ENCODE measurements at regions not wholly inside any gene's neighbourhood (a gene's known extent, or its start where the extent isn't known, plus 50 kb on each side); places are given as distances from the start of the nearest gene placed in this dataset.

DNA sequence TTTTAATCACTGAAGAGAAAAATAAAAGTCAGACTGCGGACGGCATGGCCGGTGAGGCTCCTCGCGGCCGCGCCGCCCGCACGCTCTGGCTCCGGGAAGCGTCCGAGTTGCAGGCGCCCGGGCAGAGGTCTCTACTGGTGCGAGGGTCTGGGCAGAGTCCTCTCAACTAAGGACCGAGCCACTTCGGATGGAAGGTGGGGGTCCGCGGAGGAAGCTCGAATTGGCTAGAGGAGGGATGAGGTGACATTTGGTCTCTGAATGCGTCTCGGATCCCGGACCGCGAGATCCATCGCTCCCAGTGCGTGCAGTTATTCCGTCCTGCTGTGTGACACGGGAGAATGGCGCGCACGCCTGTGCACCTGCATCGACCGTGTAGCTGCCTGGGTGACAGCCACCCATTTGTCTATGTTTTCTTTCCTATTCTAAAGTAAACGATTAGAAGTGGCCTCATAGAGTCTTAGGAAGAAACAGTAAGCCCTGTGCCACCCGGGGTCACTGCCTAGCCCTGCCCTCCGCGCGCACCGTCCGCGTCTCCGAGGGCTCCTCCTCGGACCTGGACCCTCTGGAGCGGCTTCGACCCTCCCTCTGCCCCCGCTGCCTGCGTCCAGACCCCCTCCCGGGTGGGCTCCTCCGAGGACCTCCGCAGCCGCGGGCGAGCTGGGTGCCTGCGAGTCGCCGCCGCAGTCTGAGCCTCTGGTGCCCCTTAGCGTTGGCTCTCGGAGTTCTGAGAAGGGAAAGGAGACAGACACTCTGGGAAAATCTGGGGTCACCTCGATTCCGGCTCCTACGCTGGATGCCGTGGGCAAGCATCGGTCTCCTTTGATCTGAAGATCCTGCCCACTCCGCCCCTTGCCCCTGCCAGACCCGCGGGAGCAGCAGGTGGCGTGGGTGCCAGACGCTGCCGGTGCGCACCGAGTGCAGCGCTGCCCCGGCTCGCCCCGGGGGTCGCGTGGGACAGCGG is 347.4 kb downstream of the LIG4 start:
- peaks cover 66% of the 10 kb centered on the region for H3K27me3 Mint-ChIP-seq (ENCODE audit: low read depth)
- peaks cover 10% of the 10 kb centered on the region; the same call in 1 of the 2 replicates for H3K27me3 ChIP-seq (ENCODE audit: insufficient read depth, low read length)

More for the DNA sequence above, 347.4 kb downstream of the LIG4 start:
- H3K14ac ChIP-seq (ENCODE audit: insufficient read depth, low read length) = no peak overlapping the region; the same call in 1 of the 2 replicates
- H2BK5ac ChIP-seq (ENCODE audit: insufficient read length, low read length) = no peak overlapping the region
- no peak overlapping the region for H2BK15ac ChIP-seq (ENCODE audit: low read depth, low read length)
- no peak overlapping the region for H2BK12ac ChIP-seq (ENCODE audit: insufficient read length, low read depth, low read length)
- H2BK120ac ChIP-seq (ENCODE audit: low read depth, low read length, poor library complexity, severe bottlenecking) = no peak overlapping the region
- Mint-ChIP-seq H3K4me1 (peaks cover 16 to 27% of the 10 kb centered on the region in 2 experiments), H3K36me3 (ENCODE audit: insufficient read depth in 1 of 3, low read depth in 3 of 3) (peaks cover 0 to 2% (median 0%) of the 10 kb centered on the region in 3 experiments; a peak in 1 of 7 replicates), H3K27ac (no peak overlapping the region; a peak in 1 of 7 replicates), H3K9me3 (no peaks in the 10 kb centered on the region; a peak in 1 of 5 replicates), H3K4me3 (peak overlapping the region; percentile 79 to 92)
- no peak overlapping the region for H3K4ac ChIP-seq (ENCODE audit: low read depth, low read length)
- no peak overlapping the region for H4K8ac ChIP-seq (replicated peaks; ENCODE audit: insufficient read length, low read depth, low read length)
- peak overlapping the region; percentile 17 for H2AFZ ChIP-seq (ENCODE audit: low read length)
- H3K4me2 ChIP-seq (ENCODE audit: insufficient read depth, insufficient read length, low read length) = peak overlapping the region; percentile 91
- no peaks in the 10 kb centered on the region for H3K79me1 ChIP-seq (ENCODE audit: insufficient read depth, low read depth, low read length, poor library complexity, severe bottlenecking)
- peak; percentile 75 for TF ChIP-seq CTCF (conservative IDR thresholded peaks at IDR 0.05)
- no peak overlapping the region for H3K27ac ChIP-seq (ENCODE audit: insufficient read length, low read depth, low read length)
- H3K4me1 ChIP-seq (ENCODE audit: insufficient read depth, low read length) = no peaks in the 10 kb centered on the region
- H2BK20ac ChIP-seq (ENCODE audit: low read depth, low read length, poor library complexity, severe bottlenecking) = no peak overlapping the region
- H3K23ac ChIP-seq (ENCODE audit: insufficient read length, low read depth, low read length) = no peak overlapping the region
- H4K5ac ChIP-seq (ENCODE audit: insufficient read length, low read depth, low read length) = no peak overlapping the region
- peak; percentile 66 for DNase-seq
- no peak overlapping the region for H4K91ac ChIP-seq (ENCODE audit: insufficient read length, low read depth, low read length)
- no peaks in the 10 kb centered on the region for H3K79me2 ChIP-seq (ENCODE audit: insufficient read depth, low read length)
- H3K9ac ChIP-seq (ENCODE audit: extremely low read depth, insufficient read length, low read length) = no peak overlapping the region
- no peaks in the 10 kb centered on the region for H3K9me3 ChIP-seq (ENCODE audit: control insufficient read depth, low read depth, low read length)
- H3T11ph ChIP-seq (ENCODE audit: low read length) = no peak overlapping the region
- H2AK5ac ChIP-seq (ENCODE audit: insufficient read length, low read length) = no peak overlapping the region
- no peak overlapping the region for H3K18ac ChIP-seq (ENCODE audit: insufficient read length, low read depth, low read length)
- H3K56ac ChIP-seq (ENCODE audit: insufficient read length, low read depth, low read length) = no peak overlapping the region
- peaks cover 26% of the 10 kb centered on the region for H3K23me2 ChIP-seq (ENCODE audit: insufficient read length, low read depth, low read length, poor library complexity, severe bottlenecking)
- WGBS (ENCODE audit: extremely low coverage, insufficient read length, low lambda C conversion rate) = no CpG with 5 or more reads among the region's 81 CpGs
- H4K20me1 ChIP-seq (ENCODE audit: control insufficient read depth, insufficient read depth, insufficient read length) = no peaks in the 10 kb centered on the region

Measured in H9 (cell line).